A673 (cell line): ENCODE measurements at regions not wholly inside any gene's neighbourhood (a gene's known extent, or its start where the extent isn't known, plus 50 kb on each side); places are given as distances from the start of the nearest gene placed in this dataset.
"Not testable (repeated sequence)": the region's sequence is repeated elsewhere in the genome, so short reads cannot be mapped to it uniquely, and the experiment has no call there.

Source experiments
- BruUV-seq: library from RNA; stranded (reverse); fragments of 400-500 nt; replicated peaks from 2 replicates; lab custom pipeline; 2021; lab: Mats Ljungman, UMichigan
- CTCF ChIA-PET: fragments of 300-600 bp; sonication (Branson Sonifier 250); formaldehyde crosslinking; loops from one replicate; lab custom pipeline; 2022; ENCODE audit warnings: antibody characterized with exemption; lab: Charles Lee
- POLR2A ChIA-PET: fragments of 300-600 bp; sonication (Branson Sonifier 250); formaldehyde crosslinking; loops from one replicate; lab custom pipeline; 2022; ENCODE audit warnings: antibody characterized with exemption; ENCODE audit not compliant: low non-redundant PET; lab: Charles Lee
- DNase-seq: peaks from one replicate; pipeline ENCODE4 v3.0.0-alpha.2; 2015; ENCODE audit warnings: low spot score
- H3K27ac ChIP-seq: fragments of 200-600 bp; sonication (generic); 2 replicates; pipeline ENCODE4 v1.5.1; 2016; ENCODE audit warnings: mixed run types, low read depth, mild to moderate bottlenecking, mixed read lengths, antibody characterized with exemption, low read length; ENCODE audit not compliant: poor library complexity, severe bottlenecking
- H3K27me3 ChIP-seq: fragments of 200-600 bp; sonication (generic); replicated peaks from 2 replicates; pipeline ENCODE4 v1.6.1; 2017; ENCODE audit warnings: mixed run types, low read depth, mild to moderate bottlenecking, mixed read lengths, antibody characterized with exemption, low read length; ENCODE audit not compliant: insufficient read depth, poor library complexity
- H3K36me3 ChIP-seq: fragments of 200-600 bp; sonication (generic); 2 replicates; pipeline ENCODE4 v1.6.1; 2016; ENCODE audit warnings: mixed run types, mild to moderate bottlenecking, mixed read lengths, antibody characterized with exemption, low read length; ENCODE audit not compliant: insufficient read depth, poor library complexity, severe bottlenecking
- H3K4me1 ChIP-seq: fragments of 200-600 bp; sonication (generic); 2 replicates; pipeline ENCODE4 v1.6.1; 2017; ENCODE audit warnings: mixed run types, mild to moderate bottlenecking, mixed read lengths, antibody characterized with exemption, low read length; ENCODE audit not compliant: insufficient read depth, poor library complexity, severe bottlenecking
- H3K4me3 ChIP-seq: fragments of 200-600 bp; sonication (generic); 2 replicates; pipeline ENCODE4 v1.5.1; 2016; ENCODE audit warnings: low read depth, mixed run types, mild to moderate bottlenecking, mixed read lengths, low read length; ENCODE audit not compliant: poor library complexity, severe bottlenecking
- H3K9me3 ChIP-seq: fragments of 200-600 bp; sonication (generic); 2 replicates; pipeline ENCODE4 v1.6.1; 2016; ENCODE audit warnings: mixed run types, low read depth, mild to moderate bottlenecking, mixed read lengths, antibody characterized with exemption, low read length; ENCODE audit not compliant: poor library complexity, severe bottlenecking
- CTCF ChIP-seq: fragments of 300-800, 200-600 bp; sonication (generic); conservative IDR thresholded peaks from 2 replicates; pipeline ENCODE4 v1.5.1; 2017; ENCODE audit warnings: low read depth, mild to moderate bottlenecking, antibody characterized with exemption, low read length, moderate library complexity, mixed read lengths
- EZH2 ChIP-seq: fragments of 200-600 bp; sonication (generic); IDR thresholded peaks from 2 replicates; pipeline ENCODE4 v1.6.1; 2017; ENCODE audit warnings: borderline replicate concordance, low read depth, mild to moderate bottlenecking, mixed read lengths, antibody characterized with exemption, low read length; ENCODE audit not compliant: poor library complexity, severe bottlenecking
- intact Hi-C: fragments of 100-400 bp; cut with micrococcal nuclease; formaldehyde crosslinking; loops from one replicate; pipeline ENCODE4 v1.10.0; 2022; ENCODE audit not compliant: unreplicated experiment

GRCh38 chr4:137733174-137734141, 201.2 kb upstream of the PCDH18 start:
- DNase-seq = peak; percentile 84
- H3K4me1 ChIP-seq, H3K36me3 ChIP-seq, H3K4me3 ChIP-seq, H3K9me3 ChIP-seq, POLR2A ChIA-PET, H3K27me3 ChIP-seq, H3K27ac ChIP-seq, BruUV-seq: not testable (repeated sequence)
- intact Hi-C loops = loop anchor here (1.0 to 10.0 kb wide), 4 partner anchors 128 to 949 kb away; no protein-coding TSS in a partner anchor
- CTCF ChIA-PET = interaction anchor here (1.0 kb wide), 2 partner anchors 449 to 843 kb away, joined by 3 read pairs; no protein-coding TSS in a partner anchor
- TF ChIP-seq CTCF = peak; percentile 78

DNA sequence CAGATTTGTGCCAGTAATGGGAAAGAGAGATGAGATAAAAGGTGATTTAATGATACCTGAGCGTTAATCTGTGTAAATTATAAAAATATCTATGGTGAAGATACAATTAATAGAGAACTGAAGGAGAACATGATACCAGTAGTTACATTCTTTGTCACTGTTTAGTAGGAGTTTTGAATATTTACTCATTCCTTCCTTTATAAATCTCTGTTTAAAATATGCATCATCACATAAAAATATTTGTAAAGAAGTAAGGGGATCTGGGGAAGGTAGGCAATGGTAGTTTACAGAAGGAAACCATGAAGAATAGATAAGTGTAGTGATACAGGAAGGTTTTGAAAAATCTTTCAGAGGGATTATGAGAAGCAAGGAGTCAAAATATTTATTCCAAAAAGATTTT, 190.6 kb upstream of the PCDH18 start:
- Histone ChIP-seq H3K27ac (no peak overlapping the region), H3K9me3 (no peaks in the 10 kb centered on the region), H3K36me3 (no peaks in the 10 kb centered on the region), H3K27me3 (no peaks in the 10 kb centered on the region), H3K4me3 (no peak overlapping the region), H3K4me1 (no peaks in the 10 kb centered on the region)
- ChIA-PET POLR2A (no interaction called here), CTCF (no interaction called here)
- no TSS peak for BruUV-seq
- intact Hi-C loops = no loop called here
- TF ChIP-seq CTCF (no peak), EZH2 (no peak)
- DNase-seq = no peak

GRCh38 chr4:137711502-137711901, 179.2 kb upstream of the PCDH18 start:
- Histone ChIP-seq H3K9me3 (no peaks in the 10 kb centered on the region), H3K27me3 (no peaks in the 10 kb centered on the region), H3K4me3 (no peak overlapping the region), H3K4me1 (no peaks in the 10 kb centered on the region), H3K36me3 (no peaks in the 10 kb centered on the region), H3K27ac (no peak overlapping the region)
- CTCF ChIA-PET = no interaction called here
- TF ChIP-seq CTCF = no peak
- TF ChIP-seq EZH2 = no peak
- POLR2A ChIA-PET = interaction anchor here (0.6 kb wide), 1 partner anchor 123 kb away, joined by 3 read pairs; no protein-coding TSS in a partner anchor
- intact Hi-C loops = no loop called here
- no peak for DNase-seq
- BruUV-seq = no TSS peak
